ENCODE measurements at regions not wholly inside any gene's neighbourhood (a gene's known extent, or its start where the extent isn't known, plus 50 kb on each side); places are given as distances from the start of the nearest gene placed in this dataset.

GRCh38 chr5:125139590-125139989 lies 393.2 kb upstream of the ZNF608 start:
- Mint-ChIP-seq H3K36me3 (no peaks in the 10 kb centered on the region), H3K9me3 (peaks cover 4 to 15% (median 8%) of the 10 kb centered on the region in 3 donors), H3K4me3 (no peak overlapping the region), H3K27me3 (no peaks in the 10 kb centered on the region), H3K4me1 (no peaks in the 10 kb centered on the region), H3K27ac (no peak overlapping the region)
- ATAC-seq (replicated peaks in 1 of 4) (no peak), DNase-seq (no peak)
- ChIA-PET CTCF (no interaction called here), POLR2A (no interaction called here)
- Histone ChIP-seq H3K4me1 (ENCODE audit: control insufficient read depth in 1 of 2, extremely low read depth in 1 of 2, insufficient read depth in 2 of 2, low read length in 2 of 2) (no peaks in the 10 kb centered on the region), H3K4me3 (ENCODE audit: control insufficient read depth in 1 of 2, extremely low read depth in 1 of 2, low read length in 1 of 2) (no peak overlapping the region), H3K36me3 (ENCODE audit: control insufficient read depth in 2 of 2, extremely low read depth in 1 of 2, insufficient read depth in 1 of 2, low read length in 1 of 2) (no peaks in the 10 kb centered on the region), H3K27ac (ENCODE audit: low read length) (no peak overlapping the region), H3K9me3 (no peaks in the 10 kb centered on the region), H3K27me3 (replicated peaks in 1 of 2; ENCODE audit: control insufficient read depth in 2 of 2, extremely low read depth in 1 of 2, insufficient read depth in 2 of 2, low read length in 1 of 2) (no peaks in the 10 kb centered on the region)
- WGBS (ENCODE audit: insufficient coverage), result no CpG with 5 or more reads among the region's 2 CpGs

DNA sequence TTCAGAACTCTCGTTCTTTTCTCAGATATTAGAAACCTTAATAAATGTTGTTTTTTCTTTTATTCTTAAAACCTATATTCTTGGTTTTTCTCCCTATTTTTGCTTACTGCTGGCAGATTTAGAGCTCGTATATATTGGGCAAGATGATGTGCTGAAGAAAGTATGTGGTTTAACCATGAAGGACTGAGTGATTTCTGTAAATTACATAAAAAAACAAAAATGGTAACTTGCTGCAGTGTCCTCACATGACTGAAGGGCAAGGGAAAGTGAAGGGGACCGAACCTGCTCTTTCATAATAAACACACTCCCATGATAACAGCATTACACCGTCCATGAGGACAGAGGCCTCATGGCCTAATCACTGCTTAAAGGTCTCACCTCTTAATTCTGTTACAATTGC lies 393.8 kb upstream of the ZNF608 start:
- no peak overlapping the region for H3K27ac Mint-ChIP-seq
- CTCF ChIA-PET, result no interaction called here
- Histone ChIP-seq H3K36me3 (ENCODE audit: control insufficient read depth in 2 of 2, extremely low read depth in 1 of 2, insufficient read depth in 1 of 2, low read length in 1 of 2) (no peaks in the 10 kb centered on the region), H3K9me3 (no peaks in the 10 kb centered on the region), H3K27me3 (replicated peaks in 1 of 2; ENCODE audit: control insufficient read depth in 2 of 2, extremely low read depth in 1 of 2, insufficient read depth in 2 of 2, low read length in 1 of 2) (no peaks in the 10 kb centered on the region), H3K4me1 (ENCODE audit: control insufficient read depth in 1 of 2, extremely low read depth in 1 of 2, insufficient read depth in 2 of 2, low read length in 2 of 2) (no peaks in the 10 kb centered on the region), H3K27ac (ENCODE audit: low read length) (no peak overlapping the region), H3K4me3 (ENCODE audit: control insufficient read depth in 1 of 2, extremely low read depth in 1 of 2, low read length in 1 of 2) (no peak overlapping the region)
- no peak overlapping the region for H3K4me3 Mint-ChIP-seq
- peaks cover 4 to 15% (median 8%) of the 10 kb centered on the region in 3 donors for H3K9me3 Mint-ChIP-seq
- DNase-seq (no peak), ATAC-seq (replicated peaks in 1 of 4) (no peak)
- H3K27me3 Mint-ChIP-seq, result no peaks in the 10 kb centered on the region
- 80% methylated on average over 1 of the region's 4 CpGs for WGBS (ENCODE audit: insufficient coverage)
- POLR2A ChIA-PET, result no interaction called here
- H3K36me3 Mint-ChIP-seq, result no peaks in the 10 kb centered on the region
- H3K4me1 Mint-ChIP-seq, result no peaks in the 10 kb centered on the region

DNA sequence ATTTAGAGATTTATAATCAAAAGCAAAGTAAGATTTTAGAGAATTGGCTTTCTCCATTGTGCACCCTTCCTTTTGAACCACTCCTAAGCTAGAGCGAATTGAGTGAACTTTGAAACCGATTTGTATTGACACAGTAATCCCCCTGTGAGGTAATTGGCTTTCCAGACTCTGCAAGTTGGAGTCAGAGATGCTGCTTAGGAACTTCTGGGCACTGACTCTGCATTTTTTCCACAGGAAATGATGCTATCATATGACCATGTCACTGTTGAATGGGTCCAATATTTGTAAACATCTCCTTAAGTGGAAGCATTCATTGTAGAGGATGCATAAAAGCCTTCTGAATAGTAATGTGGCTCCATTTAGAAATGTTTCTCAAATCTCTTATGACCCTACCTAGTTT lies 394.4 kb upstream of the ZNF608 start:
- no peak overlapping the region for H3K27ac Mint-ChIP-seq
- H3K4me1 ChIP-seq (ENCODE audit: control insufficient read depth in 1 of 2, extremely low read depth in 1 of 2, insufficient read depth in 2 of 2, low read length in 2 of 2), result no peaks in the 10 kb centered on the region
- H3K4me3 Mint-ChIP-seq, result no peak overlapping the region
- no peak overlapping the region for H3K4me3 ChIP-seq (ENCODE audit: control insufficient read depth in 1 of 2, extremely low read depth in 1 of 2, low read length in 1 of 2)
- H3K36me3 ChIP-seq (ENCODE audit: control insufficient read depth in 2 of 2, extremely low read depth in 1 of 2, insufficient read depth in 1 of 2, low read length in 1 of 2), result no peaks in the 10 kb centered on the region
- ChIA-PET POLR2A (no interaction called here), CTCF (no interaction called here)
- WGBS (ENCODE audit: insufficient coverage), result no CpG with 5 or more reads among the region's 2 CpGs
- no peak overlapping the region for H3K27ac ChIP-seq (ENCODE audit: low read length)
- H3K9me3 Mint-ChIP-seq, result peaks cover 4 to 14% (median 8%) of the 10 kb centered on the region in 3 donors
- H3K36me3 Mint-ChIP-seq, result no peaks in the 10 kb centered on the region
- H3K4me1 Mint-ChIP-seq, result no peaks in the 10 kb centered on the region
- H3K27me3 ChIP-seq (replicated peaks in 1 of 2; ENCODE audit: control insufficient read depth in 2 of 2, extremely low read depth in 1 of 2, insufficient read depth in 2 of 2, low read length in 1 of 2), result no peaks in the 10 kb centered on the region
- ATAC-seq (replicated peaks in 1 of 4) (no peak), DNase-seq (no peak)
- no peaks in the 10 kb centered on the region for H3K27me3 Mint-ChIP-seq
- H3K9me3 ChIP-seq, result no peaks in the 10 kb centered on the region

GRCh38 chr5:125142458-125142857 lies 396.0 kb upstream of the ZNF608 start:
- Mint-ChIP-seq H3K4me1 (no peaks in the 10 kb centered on the region), H3K27ac (no peak overlapping the region), H3K36me3 (no peaks in the 10 kb centered on the region), H3K27me3 (no peaks in the 10 kb centered on the region), H3K4me3 (no peak overlapping the region), H3K9me3 (peaks cover 4 to 11% (median 8%) of the 10 kb centered on the region in 3 donors)
- H3K36me3 ChIP-seq (ENCODE audit: control insufficient read depth in 2 of 2, extremely low read depth in 1 of 2, insufficient read depth in 1 of 2, low read length in 1 of 2), result no peaks in the 10 kb centered on the region
- H3K4me1 ChIP-seq (ENCODE audit: control insufficient read depth in 1 of 2, extremely low read depth in 1 of 2, insufficient read depth in 2 of 2, low read length in 2 of 2), result no peaks in the 10 kb centered on the region
- CTCF ChIA-PET, result no interaction called here
- no peak for DNase-seq
- no peak overlapping the region for H3K4me3 ChIP-seq (ENCODE audit: control insufficient read depth in 1 of 2, extremely low read depth in 1 of 2, low read length in 1 of 2)
- POLR2A ChIA-PET, result no interaction called here
- no peak overlapping the region for H3K27ac ChIP-seq (ENCODE audit: low read length)
- no peaks in the 10 kb centered on the region for H3K27me3 ChIP-seq (replicated peaks in 1 of 2; ENCODE audit: control insufficient read depth in 2 of 2, extremely low read depth in 1 of 2, insufficient read depth in 2 of 2, low read length in 1 of 2)
- no peaks in the 10 kb centered on the region for H3K9me3 ChIP-seq
- no peak for ATAC-seq (replicated peaks in 1 of 4)

DNA sequence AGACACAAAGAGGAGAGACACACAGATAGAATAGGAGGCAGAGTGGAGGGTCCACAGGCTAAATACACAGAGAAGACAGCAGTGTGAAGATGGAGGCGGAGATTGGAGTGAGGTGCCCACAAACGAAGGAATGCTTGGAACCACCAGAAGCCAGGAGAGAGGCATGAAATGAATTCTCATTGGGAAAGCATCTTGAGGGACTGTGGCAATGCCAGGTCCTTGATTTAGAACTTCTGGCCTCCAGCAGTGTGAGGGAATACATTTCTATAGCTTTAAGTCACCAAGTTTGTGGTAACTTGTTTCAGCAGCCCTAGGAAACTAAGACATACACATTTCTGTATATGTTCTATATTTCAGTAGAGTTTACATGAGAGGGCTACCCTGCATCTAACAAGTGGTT lies 396.6 kb upstream of the ZNF608 start:
- ATAC-seq (replicated peaks in 1 of 4) (no peak), DNase-seq (no peak)
- Histone ChIP-seq H3K27ac (ENCODE audit: low read length) (no peak overlapping the region), H3K36me3 (ENCODE audit: control insufficient read depth in 2 of 2, extremely low read depth in 1 of 2, insufficient read depth in 1 of 2, low read length in 1 of 2) (no peaks in the 10 kb centered on the region), H3K4me1 (ENCODE audit: control insufficient read depth in 1 of 2, extremely low read depth in 1 of 2, insufficient read depth in 2 of 2, low read length in 2 of 2) (no peaks in the 10 kb centered on the region), H3K27me3 (replicated peaks in 1 of 2; ENCODE audit: control insufficient read depth in 2 of 2, extremely low read depth in 1 of 2, insufficient read depth in 2 of 2, low read length in 1 of 2) (no peaks in the 10 kb centered on the region), H3K9me3 (no peaks in the 10 kb centered on the region), H3K4me3 (ENCODE audit: control insufficient read depth in 1 of 2, extremely low read depth in 1 of 2, low read length in 1 of 2) (no peak overlapping the region)
- CTCF ChIA-PET, result no interaction called here
- no peak overlapping the region for H3K4me3 Mint-ChIP-seq
- H3K27ac Mint-ChIP-seq, result no peak overlapping the region
- POLR2A ChIA-PET, result no interaction called here
- no peaks in the 10 kb centered on the region for H3K4me1 Mint-ChIP-seq
- H3K27me3 Mint-ChIP-seq, result no peaks in the 10 kb centered on the region
- no peaks in the 10 kb centered on the region for H3K36me3 Mint-ChIP-seq
- WGBS (ENCODE audit: insufficient coverage), result 69% methylated on average over 2 of the region's 2 CpGs
- H3K9me3 Mint-ChIP-seq, result peaks cover 4 to 8% (median 8%) of the 10 kb centered on the region in 3 donors

GRCh38 chr5:125148076-125148475 lies 401.6 kb upstream of the ZNF608 start:
- H3K36me3 ChIP-seq (ENCODE audit: control insufficient read depth in 2 of 2, extremely low read depth in 1 of 2, insufficient read depth in 1 of 2, low read length in 1 of 2), result no peaks in the 10 kb centered on the region
- POLR2A ChIA-PET, result no interaction called here
- H3K4me3 ChIP-seq (ENCODE audit: control insufficient read depth in 1 of 2, extremely low read depth in 1 of 2, low read length in 1 of 2), result no peak overlapping the region
- DNase-seq, result no peak
- no peaks in the 10 kb centered on the region for H3K27me3 Mint-ChIP-seq
- H3K27ac ChIP-seq (ENCODE audit: low read length), result no peak overlapping the region
- no peak overlapping the region for H3K27ac Mint-ChIP-seq
- H3K27me3 ChIP-seq (replicated peaks in 1 of 2; ENCODE audit: control insufficient read depth in 2 of 2, extremely low read depth in 1 of 2, insufficient read depth in 2 of 2, low read length in 1 of 2), result no peaks in the 10 kb centered on the region
- no peaks in the 10 kb centered on the region for H3K4me1 ChIP-seq (ENCODE audit: control insufficient read depth in 1 of 2, extremely low read depth in 1 of 2, insufficient read depth in 2 of 2, low read length in 2 of 2)
- ATAC-seq (replicated peaks in 1 of 4), result no peak
- no CpG with 5 or more reads among the region's 1 CpG for WGBS (ENCODE audit: insufficient coverage)
- no peaks in the 10 kb centered on the region for H3K36me3 Mint-ChIP-seq
- no peaks in the 10 kb centered on the region for H3K4me1 Mint-ChIP-seq
- CTCF ChIA-PET, result no interaction called here
- no peaks in the 10 kb centered on the region for H3K9me3 ChIP-seq
- peaks cover 0 to 4% (median 0%) of the 10 kb centered on the region in 3 donors for H3K9me3 Mint-ChIP-seq
- H3K4me3 Mint-ChIP-seq, result no peak overlapping the region

DNA sequence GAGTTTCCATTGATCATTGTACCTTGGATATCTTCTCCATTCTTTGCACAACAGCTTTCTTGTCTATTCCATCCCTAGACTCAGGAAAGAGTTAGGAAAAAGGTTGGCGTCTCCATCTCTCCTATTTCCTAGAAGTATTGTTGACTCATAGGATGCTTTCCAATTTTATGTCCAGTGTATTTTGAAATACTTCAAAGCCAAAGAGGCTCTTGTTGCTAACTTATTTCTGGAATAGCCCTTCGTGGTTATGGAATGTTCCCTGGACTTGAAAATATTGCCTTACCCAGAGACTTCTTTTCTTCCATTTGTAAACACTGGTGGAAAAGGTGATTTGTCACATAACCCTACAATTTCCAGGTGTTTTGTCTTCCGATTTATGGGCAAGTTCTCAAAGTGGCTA lies 402.3 kb upstream of the ZNF608 start:
- Histone ChIP-seq H3K4me3 (ENCODE audit: control insufficient read depth in 1 of 2, extremely low read depth in 1 of 2, low read length in 1 of 2) (no peak overlapping the region), H3K4me1 (ENCODE audit: control insufficient read depth in 1 of 2, extremely low read depth in 1 of 2, insufficient read depth in 2 of 2, low read length in 2 of 2) (no peaks in the 10 kb centered on the region), H3K9me3 (no peaks in the 10 kb centered on the region), H3K36me3 (ENCODE audit: control insufficient read depth in 2 of 2, extremely low read depth in 1 of 2, insufficient read depth in 1 of 2, low read length in 1 of 2) (no peaks in the 10 kb centered on the region), H3K27ac (ENCODE audit: low read length) (no peak overlapping the region), H3K27me3 (replicated peaks in 1 of 2; ENCODE audit: control insufficient read depth in 2 of 2, extremely low read depth in 1 of 2, insufficient read depth in 2 of 2, low read length in 1 of 2) (no peaks in the 10 kb centered on the region)
- WGBS (ENCODE audit: insufficient coverage), result no CpG with 5 or more reads among the region's 3 CpGs
- Mint-ChIP-seq H3K27me3 (no peaks in the 10 kb centered on the region), H3K4me3 (no peak overlapping the region), H3K9me3 (peaks cover 0 to 11% (median 0%) of the 10 kb centered on the region in 3 donors), H3K4me1 (no peaks in the 10 kb centered on the region), H3K27ac (no peak overlapping the region), H3K36me3 (no peaks in the 10 kb centered on the region)
- CTCF ChIA-PET, result no interaction called here
- ATAC-seq (replicated peaks in 1 of 4) (no peak), DNase-seq (no peak)
- POLR2A ChIA-PET, result no interaction called here

All from T-cell (primary cell).